GM23338 (cell line): ENCODE measurements at regions not wholly inside any gene's neighbourhood (a gene's known extent, or its start where the extent isn't known, plus 50 kb on each side); places are given as distances from the start of the nearest gene placed in this dataset.

Experiments
- ATAC-seq: fragments of 200-7000 bp; cut with Tn5 transposase; 3 replicates; pipeline ENCODE4 v1.9.1; 2020
- DNase-seq: peaks from one replicate; pipeline ENCODE4 v3.0.0-alpha.2; 2015; ENCODE audit warnings: low spot score
- H2AFZ ChIP-seq: fragments of 200-600 bp; sonication (generic); 2 replicates; pipeline ENCODE4 v1.8.0; 2016; ENCODE audit warnings: antibody characterized with exemption, mild to moderate bottlenecking, moderate library complexity
- H3F3A ChIP-seq: fragments of 200-600 bp; sonication (generic); replicated peaks from 2 replicates; pipeline ENCODE4 v1.8.0; 2017; ENCODE audit warnings: antibody characterized with exemption, mixed run types, low read depth
- H3K27ac ChIP-seq: fragments of 200-600 bp; sonication (generic); 2 replicates; pipeline ENCODE4 v1.6.1; 2016; ENCODE audit warnings: low read depth
- H3K27me3 ChIP-seq: fragments of 200-600 bp; sonication (generic); 2 replicates; pipeline ENCODE4 v1.8.0; 2016; ENCODE audit warnings: mild to moderate bottlenecking, mixed run types, moderate library complexity; ENCODE audit not compliant: insufficient read depth
- H3K36me3 ChIP-seq: fragments of 200-600 bp; sonication (generic); 2 replicates; pipeline ENCODE4 v1.8.0; 2016; ENCODE audit warnings: mild to moderate bottlenecking; ENCODE audit not compliant: insufficient read depth
- H3K4me1 ChIP-seq: fragments of 200-600 bp; sonication (generic); 2 replicates; pipeline ENCODE4 v1.8.0; 2016; ENCODE audit warnings: mild to moderate bottlenecking, moderate library complexity; ENCODE audit not compliant: insufficient read depth
- H3K4me2 ChIP-seq: fragments of 200-600 bp; sonication (generic); 2 replicates; pipeline ENCODE4 v1.7.1; 2017; ENCODE audit warnings: mixed run types
- H3K4me3 ChIP-seq: fragments of 200-600 bp; sonication (generic); 2 replicates; pipeline ENCODE4 v1.6.1; 2016; ENCODE audit warnings: mixed run types
- H3K79me2 ChIP-seq: fragments of 200-600 bp; sonication (generic); replicated peaks from 2 replicates; pipeline ENCODE4 v1.8.0; 2017; ENCODE audit warnings: mild to moderate bottlenecking; ENCODE audit not compliant: insufficient read depth
- H3K9me2 ChIP-seq: fragments of 200-600 bp; sonication (generic); 2 replicates; pipeline ENCODE4 v1.8.0; 2017; ENCODE audit not compliant: insufficient read depth
- H4K20me1 ChIP-seq: fragments of 200-600 bp; sonication (generic); replicated peaks from 2 replicates; pipeline ENCODE4 v1.8.0; 2017; ENCODE audit warnings: mild to moderate bottlenecking; ENCODE audit not compliant: insufficient read depth
- H3K27ac Mint-ChIP-seq: 2 replicates; pipeline ENCODE4 v1.8.0; 2020; ENCODE audit warnings: inconsistent platforms, mild to moderate bottlenecking, moderate library complexity, mixed read lengths
- H3K27me3 Mint-ChIP-seq: 3 replicates; pipeline ENCODE4 v1.8.0; 2022; ENCODE audit warnings: low read depth, mild to moderate bottlenecking, moderate library complexity, mixed read lengths, inconsistent platforms; ENCODE audit not compliant: insufficient read depth, poor library complexity
- H3K36me3 Mint-ChIP-seq: 3 replicates; pipeline ENCODE4 v1.8.0; 2021; ENCODE audit warnings: low read depth, mild to moderate bottlenecking, inconsistent platforms, moderate library complexity, mixed read lengths
- H3K4me1 Mint-ChIP-seq: 3 replicates; pipeline ENCODE4 v1.8.0; 2020; ENCODE audit warnings: mild to moderate bottlenecking, inconsistent platforms, mixed read lengths
- H3K4me3 Mint-ChIP-seq: 3 replicates; pipeline ENCODE4 v1.8.0; 2021; ENCODE audit warnings: moderate library complexity, mild to moderate bottlenecking, inconsistent platforms, mixed read lengths
- H3K9me3 Mint-ChIP-seq: 3 replicates; pipeline ENCODE4 v1.8.0; 2020; ENCODE audit warnings: moderate library complexity, mild to moderate bottlenecking, inconsistent platforms, mixed read lengths
- CREB1 ChIP-seq: fragments of 250-450 bp; sonication (Bioruptor Pico); IDR thresholded peaks from 2 replicates; pipeline ENCODE4 v1.5.0; 2020; ENCODE audit warnings: low read depth, mild to moderate bottlenecking, moderate library complexity
- CTCF ChIP-seq, 2 experiments: fragments of 200-600 bp in 1 of 2; sonication (generic) in 1 of 2; conservative IDR thresholded peaks; 2 replicates each; pipeline versions ENCODE4 v1.5.1 to v1.6.1; 2016 to 2017; ENCODE audit warnings: antibody characterized with exemption in 2 of 2, low read depth in 2 of 2, mild to moderate bottlenecking in 2 of 2, moderate library complexity in 1 of 2
- ETS1 ChIP-seq: IDR thresholded peaks from 2 replicates; pipeline ENCODE4 v1.6.1; 2016; ENCODE audit warnings: antibody characterized with exemption
- EZH2 ChIP-seq: fragments of 200-600 bp; sonication (generic); IDR thresholded peaks from one replicate; pipeline ENCODE4 v1.8.0; 2017; ENCODE audit warnings: antibody characterized with exemption, mild to moderate bottlenecking, low read depth; ENCODE audit not compliant: unreplicated experiment
- EZH2phosphoT487 ChIP-seq: fragments of 200-600 bp; sonication (generic); IDR thresholded peaks from one replicate; pipeline ENCODE4 v1.8.1; 2018; ENCODE audit warnings: antibody characterized with exemption; ENCODE audit not compliant: unreplicated experiment
- JUNB ChIP-seq: IDR thresholded peaks from one replicate; pipeline ENCODE4 v1.6.1; 2016; ENCODE audit warnings: antibody characterized with exemption; ENCODE audit not compliant: unreplicated experiment
- NANOG ChIP-seq: IDR thresholded peaks from 2 replicates; pipeline ENCODE4 v1.6.1; 2016; ENCODE audit warnings: antibody characterized with exemption, borderline replicate concordance
- POLR2AphosphoS5 ChIP-seq: IDR thresholded peaks from 2 replicates; pipeline ENCODE4 v1.6.1; 2016; ENCODE audit warnings: antibody characterized with exemption, low read depth
- REST ChIP-seq: IDR thresholded peaks from one replicate; pipeline ENCODE4 v1.6.1; 2018; ENCODE audit warnings: antibody characterized with exemption; ENCODE audit not compliant: unreplicated experiment
- STAT1 ChIP-seq: IDR thresholded peaks from one replicate; pipeline ENCODE4 v1.6.1; 2016; ENCODE audit warnings: antibody characterized with exemption; ENCODE audit not compliant: unreplicated experiment
- ZNF114 ChIP-seq: fragments of 250-450 bp; sonication (Bioruptor Pico); IDR thresholded peaks from 2 replicates; pipeline ENCODE4 v1.5.0; 2020; ENCODE audit warnings: mild to moderate bottlenecking, moderate library complexity
- ZNF331 ChIP-seq: fragments of 250-450 bp; sonication (Bioruptor Pico); IDR thresholded peaks from 2 replicates; pipeline ENCODE4 v1.5.0; 2020; ENCODE audit warnings: low read depth, mild to moderate bottlenecking, moderate library complexity
- ZNF462 ChIP-seq: fragments of 250-450 bp; sonication (Bioruptor Pico); IDR thresholded peaks from 2 replicates; pipeline ENCODE4 v1.5.0; 2020; ENCODE audit warnings: mild to moderate bottlenecking, moderate library complexity

GRCh38 chr4:123110685-123111084 lies 188.3 kb upstream of the NUDT6 start:
- no peak for ATAC-seq
- H3F3A ChIP-seq, result no peaks in the 10 kb centered on the region
- no peak for TF ChIP-seq ZNF462
- TF ChIP-seq CTCF (conservative IDR thresholded peaks at IDR 0.05; ENCODE audit: low read depth in 2 of 2), result no peak
- no peak for TF ChIP-seq NANOG
- TF ChIP-seq POLR2AphosphoS5, result no peak
- TF ChIP-seq REST, result no peak
- no peak for TF ChIP-seq STAT1
- no peak for TF ChIP-seq JUNB
- no peak for TF ChIP-seq EZH2phosphoT487
- TF ChIP-seq ZNF331 (CRISPR knock-in tag), result no peak
- no peak for TF ChIP-seq EZH2
- no peak for TF ChIP-seq ETS1
- TF ChIP-seq CREB1 (CRISPR knock-in tag), result no peak
- TF ChIP-seq ZNF114 (CRISPR knock-in tag), result no peak

More at GRCh38 chr4:123110685-123111084, 188.3 kb upstream of the NUDT6 start:
- Mint-ChIP-seq H3K27me3 (no peaks in the 10 kb centered on the region), H3K4me3 (no peak overlapping the region), H3K4me1 (no peaks in the 10 kb centered on the region), H3K36me3 (peaks cover 30% of the 10 kb centered on the region), H3K9me3 (peaks cover 15% of the 10 kb centered on the region), H3K27ac (no peak overlapping the region)
- H3K79me2 ChIP-seq, result no peaks in the 10 kb centered on the region
- H3K27me3 ChIP-seq, result no peaks in the 10 kb centered on the region
- H3K9me2 ChIP-seq, result no peaks in the 10 kb centered on the region
- H3K4me1 ChIP-seq, result no peaks in the 10 kb centered on the region
- H3K36me3 ChIP-seq, result no peaks in the 10 kb centered on the region
- no peak overlapping the region for H3K27ac ChIP-seq
- no peak for DNase-seq
- H4K20me1 ChIP-seq, result no peaks in the 10 kb centered on the region
- no peak overlapping the region for H3K4me2 ChIP-seq
- H3K4me3 ChIP-seq, result no peak overlapping the region
- H2AFZ ChIP-seq, result no peak overlapping the region
